Liver (tissue), 3 donors: ENCODE measurements at regions not wholly inside any gene's neighbourhood (a gene's known extent, or its start where the extent isn't known, plus 50 kb on each side); places are given as distances from the start of the nearest gene placed in this dataset.

ENCODE experiments used
- ATF3 ChIP-seq: IDR thresholded peaks from 2 replicates; pipeline ENCODE4 v1.6.1; 2016; ENCODE audit warnings: antibody characterized with exemption
- CTCF ChIP-seq: fragments of 150-350 bp; IDR thresholded peaks from 2 replicates; pipeline ENCODE4 v1.5.1; 2017; ENCODE audit warnings: improper control_type of control experiment, low read depth, low read length; ENCODE audit not compliant: missing input control
- JUND ChIP-seq, 2 donors: IDR thresholded peaks; 2 replicates each; pipeline ENCODE4 v1.6.1; 2016; ENCODE audit warnings: antibody characterized with exemption in 2 of 2
- MAX ChIP-seq: IDR thresholded peaks from 2 replicates; pipeline ENCODE4 v1.6.1; 2016; ENCODE audit warnings: antibody characterized with exemption
- RAD21 ChIP-seq, 2 donors: IDR thresholded peaks; 2 replicates each; pipeline ENCODE4 v1.6.1; 2016; ENCODE audit warnings: antibody characterized with exemption in 2 of 2, mild to moderate bottlenecking in 2 of 2
- REST ChIP-seq: IDR thresholded peaks from 2 replicates; pipeline ENCODE4 v1.6.1; 2016; ENCODE audit warnings: antibody characterized with exemption, mild to moderate bottlenecking
- SP1 ChIP-seq: IDR thresholded peaks from 2 replicates; pipeline ENCODE4 v1.6.1; 2018; ENCODE audit warnings: antibody characterized with exemption, mild to moderate bottlenecking
- ZBTB33 ChIP-seq: IDR thresholded peaks from 2 replicates; pipeline ENCODE4 v1.6.1; 2016; ENCODE audit warnings: antibody characterized with exemption
- donor health status: healthy.
- donor health status: healthy.

GRCh38 chr3:66101901-66102300, 63.2 kb upstream of the MAGI1 start:
- TF ChIP-seq REST (no peak), RAD21 (IDR thresholded peaks at IDR 0.05) (no peak), CTCF (no peak), ATF3 (no peak), JUND (IDR thresholded peaks at IDR 0.05) (no peak), ZBTB33 (no peak), SP1 (no peak), MAX (no peak)
